GM19463 (cell line): ENCODE measurements at regions not wholly inside any gene's neighbourhood (a gene's known extent, or its start where the extent isn't known, plus 50 kb on each side); places are given as distances from the start of the nearest gene placed in this dataset.
"Not testable (repeated sequence)": the region's sequence is repeated elsewhere in the genome, so short reads cannot be mapped to it uniquely, and the experiment has no call there.

ENCODE experiments used
- ATAC-seq: cut with Tn5 transposase; IDR thresholded peaks from one replicate; pipeline ENCODE4 v1.9.1; 2021; ENCODE audit warnings: mild to moderate bottlenecking, moderate library complexity; ENCODE audit not compliant: unreplicated experiment

GRCh38 chr6:82118150-82118562 lies 129.4 kb downstream of the IBTK start:
- no peak for ATAC-seq

GRCh38 chr6:82114748-82115147 lies 132.8 kb downstream of the IBTK start:
- no peak for ATAC-seq

- no peak for ATAC-seq
Measured at GRCh38 chr6:82113231-82113630, 134.3 kb downstream of the IBTK start.

GRCh38 chr6:82111818-82112217 lies 135.7 kb downstream of the IBTK start:
- ATAC-seq, result no peak

- ATAC-seq, result no peak
Measured at GRCh38 chr6:82111114-82111513, 136.4 kb downstream of the IBTK start.

- ATAC-seq, result not testable (repeated sequence)
Measured at GRCh38 chr6:82103171-82103570, 144.4 kb downstream of the IBTK start.

GRCh38 chr6:82101374-82102114 lies 146.0 kb downstream of the IBTK start:
- not testable (repeated sequence) for ATAC-seq

GRCh38 chr6:82100763-82101162 lies 146.8 kb downstream of the IBTK start:
- not testable (repeated sequence) for ATAC-seq

- no peak for ATAC-seq
Measured at GRCh38 chr6:82097676-82098075, 149.9 kb downstream of the IBTK start.

GRCh38 chr6:82095091-82095490 lies 152.5 kb downstream of the IBTK start:
- no peak for ATAC-seq

GRCh38 chr6:82094166-82094806 lies 153.3 kb downstream of the IBTK start:
- ATAC-seq, result no peak

GRCh38 chr6:82088978-82089771 lies 158.4 kb downstream of the IBTK start:
- no peak for ATAC-seq

GRCh38 chr6:82086944-82087343 lies 160.6 kb downstream of the IBTK start:
- no peak for ATAC-seq

GRCh38 chr6:82085701-82086100 lies 161.8 kb downstream of the IBTK start:
- no peak for ATAC-seq

GRCh38 chr6:82084324-82084920 lies 163.1 kb downstream of the IBTK start:
- ATAC-seq, result no peak

GRCh38 chr6:82083646-82084045 lies 163.9 kb downstream of the IBTK start:
- no peak for ATAC-seq

GRCh38 chr6:82080767-82081166 lies 166.8 kb downstream of the IBTK start:
- ATAC-seq, result peak; percentile 49

- ATAC-seq, result no peak
Measured at GRCh38 chr6:82078286-82078908, 169.1 kb downstream of the IBTK start.

GRCh38 chr6:82076916-82077315 lies 170.6 kb downstream of the IBTK start:
- ATAC-seq, result no peak

GRCh38 chr6:82074556-82074955 lies 173.0 kb downstream of the IBTK start:
- ATAC-seq, result no peak

- no peak for ATAC-seq
Measured at GRCh38 chr6:82073484-82073883, 174.1 kb downstream of the IBTK start.
